ENCODE measurements at regions not wholly inside any gene's neighbourhood (a gene's known extent, or its start where the extent isn't known, plus 50 kb on each side); places are given as distances from the start of the nearest gene placed in this dataset.
"Not testable (repeated sequence)": the region's sequence is repeated elsewhere in the genome, so short reads cannot be mapped to it uniquely, and the experiment has no call there.

- DNase-seq (ENCODE audit: low spot score) = peak; percentile 58
Observed at GRCh38 chr3:177358091-177358976, 161.1 kb upstream of the TBL1XR1 start.

- DNase-seq (ENCODE audit: low spot score) = peak; percentile 56
Observed at GRCh38 chr3:177358977-177359592, 161.8 kb upstream of the TBL1XR1 start.

DNA sequence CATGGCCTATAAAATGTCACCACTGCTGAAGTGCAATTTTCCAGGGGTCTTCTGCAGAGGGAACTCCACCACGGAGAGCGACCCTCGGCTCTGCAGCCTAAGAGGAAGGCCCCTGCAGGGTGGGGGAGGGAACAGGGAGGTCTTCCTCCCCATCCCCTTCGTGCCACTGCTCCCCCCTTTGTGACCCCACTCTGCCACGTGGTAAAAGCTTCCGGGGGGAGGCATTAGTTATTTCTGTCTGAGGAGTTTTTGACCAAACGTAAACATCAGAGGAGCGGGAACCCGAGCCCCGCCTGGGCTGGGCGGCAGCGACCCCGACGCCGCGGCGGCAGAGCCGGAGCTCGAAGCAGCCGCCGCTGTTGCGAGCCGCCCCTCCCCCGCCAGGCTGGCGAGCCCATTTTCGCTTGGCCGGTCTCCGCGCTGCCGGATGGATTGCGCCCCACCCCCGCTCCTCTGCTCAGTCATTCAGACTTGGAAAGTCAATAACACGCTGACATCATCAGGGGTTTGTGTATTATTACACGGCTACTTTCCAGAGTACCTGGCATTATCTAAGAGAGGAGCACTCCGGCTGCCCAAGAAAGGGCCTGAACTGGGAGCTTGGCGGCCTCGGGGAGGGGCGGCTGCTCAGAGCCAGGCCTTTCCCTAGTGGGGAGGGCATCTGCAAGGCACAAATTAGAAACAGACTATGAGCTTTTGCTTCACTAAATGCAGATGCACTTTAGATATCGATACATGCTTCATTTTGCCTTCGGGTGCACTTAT, 162.5 kb upstream of the TBL1XR1 start:
- peak; percentile 97 for DNase-seq (ENCODE audit: low spot score)

DNA sequence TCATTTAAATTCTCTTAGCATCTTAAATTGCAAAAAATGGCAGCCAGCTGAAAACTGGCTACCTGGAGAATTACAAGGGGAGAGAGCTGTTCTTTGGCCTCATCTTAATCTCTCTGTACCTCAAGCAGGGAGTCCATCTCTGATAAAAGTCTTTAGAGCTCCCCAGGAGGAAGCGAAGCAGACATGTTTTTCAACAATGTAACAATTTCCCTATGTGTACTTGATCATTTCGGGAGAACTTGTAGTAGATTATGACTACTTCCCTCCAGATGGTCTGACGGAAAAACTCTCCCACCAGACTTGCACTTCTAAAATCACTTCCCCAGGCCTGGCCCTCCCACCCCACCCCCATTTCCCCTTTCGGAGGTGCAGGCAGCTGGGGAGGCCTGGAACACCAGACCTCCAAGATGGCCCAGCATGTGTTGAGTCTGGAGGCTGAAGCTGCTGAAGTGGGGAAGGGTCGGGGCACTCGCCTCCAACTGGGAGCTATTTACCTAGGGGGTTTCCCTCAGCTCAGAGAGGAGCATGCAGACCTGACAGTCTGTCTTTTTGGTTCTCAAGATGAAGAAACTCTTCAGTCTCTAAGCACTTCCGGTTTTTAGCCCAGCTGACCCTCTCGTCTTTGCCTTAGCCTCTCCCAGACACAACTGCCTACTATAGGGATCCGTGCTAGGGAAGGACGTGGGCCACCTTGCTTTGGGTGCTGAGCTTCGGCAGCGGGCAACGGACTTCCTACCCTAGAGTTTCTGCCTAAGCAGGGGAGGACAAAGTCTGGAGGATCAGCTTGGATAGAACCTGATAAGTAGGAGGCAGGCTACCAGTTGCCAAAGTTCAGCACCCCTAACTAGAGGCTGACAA, 164.0 kb upstream of the TBL1XR1 start:
- no peak for DNase-seq (ENCODE audit: low spot score)

DNA sequence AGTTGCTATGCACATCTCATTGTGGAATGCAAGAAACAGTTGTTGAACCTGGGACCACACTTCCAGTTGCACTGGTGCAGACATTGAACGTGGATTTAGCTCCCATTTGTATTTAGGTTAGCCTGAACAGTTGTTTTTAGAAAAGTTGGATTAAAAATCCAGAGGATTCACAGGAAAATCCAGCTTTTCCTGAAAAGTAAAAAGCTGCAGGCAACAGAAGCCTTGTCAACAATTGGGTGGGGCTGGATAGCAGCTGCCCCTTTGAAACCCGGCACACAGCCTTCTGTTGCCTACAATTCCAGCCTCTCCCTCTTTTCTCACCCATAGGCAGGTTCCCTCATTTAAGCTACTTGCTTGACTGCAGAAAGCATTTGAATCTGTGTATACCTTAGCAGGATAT, 165.3 kb upstream of the TBL1XR1 start:
- DNase-seq (ENCODE audit: low spot score) = no peak

DNA sequence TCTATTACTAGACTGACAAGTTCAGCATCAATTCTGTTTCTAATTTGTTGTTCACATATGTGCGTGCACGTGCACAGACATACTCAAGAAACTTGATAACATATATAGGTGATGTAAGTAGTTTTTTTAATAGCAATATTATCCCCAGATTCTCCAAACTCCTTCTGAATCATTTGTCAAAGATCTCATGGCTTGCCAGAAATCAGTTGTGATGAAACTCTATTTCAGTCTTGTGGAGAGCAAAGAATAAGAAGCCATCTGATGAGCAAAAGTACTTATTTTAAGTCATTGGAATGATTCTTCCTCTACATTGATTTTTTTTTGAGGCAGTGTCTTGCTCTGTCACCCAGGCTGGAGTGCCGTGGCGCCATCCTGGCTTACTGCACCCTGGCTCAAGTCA, 167.0 kb upstream of the TBL1XR1 start:
- DNase-seq (ENCODE audit: low spot score) = no peak

DNA sequence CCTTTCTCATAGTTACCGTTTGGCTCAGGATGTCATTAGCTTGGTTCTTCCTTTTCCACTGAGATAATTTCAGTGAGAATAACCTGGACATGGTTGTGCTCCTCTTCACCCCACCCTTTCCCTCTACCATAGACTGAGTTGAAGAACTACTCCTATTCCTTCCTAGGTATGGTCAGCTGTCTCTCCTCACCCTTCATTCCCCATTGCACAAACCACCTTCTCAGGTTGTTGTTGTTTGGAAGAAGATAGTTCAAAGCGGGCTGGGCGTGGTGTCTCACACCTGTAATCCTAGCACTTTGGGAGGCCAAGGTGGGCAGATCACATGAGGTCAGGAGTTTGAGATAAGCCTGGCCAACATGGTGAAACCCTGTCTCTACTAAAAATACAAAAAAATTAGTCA, 168.0 kb upstream of the TBL1XR1 start:
- DNase-seq (ENCODE audit: low spot score) = not testable (repeated sequence)

- no peak for DNase-seq (ENCODE audit: low spot score)
Observed at GRCh38 chr3:177367788-177368187, 170.5 kb upstream of the TBL1XR1 start.

GRCh38 chr3:177370246-177370822, 173.1 kb upstream of the TBL1XR1 start:
- DNase-seq (ENCODE audit: low spot score) = no peak

GRCh38 chr3:177371146-177371545, 173.9 kb upstream of the TBL1XR1 start:
- no peak for DNase-seq (ENCODE audit: low spot score)

DNA sequence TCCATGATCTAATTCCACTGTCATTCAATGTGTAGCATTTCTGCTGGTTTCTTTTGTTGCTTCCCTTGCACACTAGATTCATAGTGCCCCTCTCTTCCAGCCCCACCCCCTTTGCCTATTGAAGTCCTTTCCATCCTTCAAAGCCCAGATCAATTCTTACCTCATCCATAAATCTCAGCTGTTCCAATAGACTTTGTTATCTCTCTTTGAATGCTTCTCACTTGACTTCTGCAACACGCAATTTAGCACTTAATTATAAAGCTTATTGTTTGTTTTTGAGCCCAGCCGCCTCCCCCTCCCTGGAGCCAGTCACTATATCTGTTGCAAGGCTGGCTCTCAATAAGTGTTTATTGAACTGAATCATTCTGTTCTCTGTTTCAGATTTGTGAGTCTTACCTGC, 174.6 kb upstream of the TBL1XR1 start:
- no peak for DNase-seq (ENCODE audit: low spot score)

DNA sequence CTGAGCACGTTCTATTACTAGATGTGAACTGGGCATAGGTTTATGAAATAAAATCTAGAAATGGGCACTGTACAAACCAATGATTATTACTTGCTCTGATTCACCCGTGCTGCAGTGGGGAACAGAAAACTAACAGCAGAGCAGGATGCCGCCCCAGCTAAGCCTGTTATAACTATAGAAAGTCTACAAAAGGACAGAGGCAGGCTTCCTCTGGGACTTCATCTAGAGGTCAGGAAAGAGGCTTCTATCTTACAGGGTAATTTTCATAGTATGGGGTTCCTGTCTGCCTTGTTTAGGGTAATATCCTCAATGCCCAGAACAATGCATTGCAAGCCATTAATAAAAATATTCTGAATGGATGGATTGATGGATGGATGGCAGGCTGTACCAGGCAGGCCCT, 177.0 kb upstream of the TBL1XR1 start:
- no peak for DNase-seq (ENCODE audit: low spot score)

DNA sequence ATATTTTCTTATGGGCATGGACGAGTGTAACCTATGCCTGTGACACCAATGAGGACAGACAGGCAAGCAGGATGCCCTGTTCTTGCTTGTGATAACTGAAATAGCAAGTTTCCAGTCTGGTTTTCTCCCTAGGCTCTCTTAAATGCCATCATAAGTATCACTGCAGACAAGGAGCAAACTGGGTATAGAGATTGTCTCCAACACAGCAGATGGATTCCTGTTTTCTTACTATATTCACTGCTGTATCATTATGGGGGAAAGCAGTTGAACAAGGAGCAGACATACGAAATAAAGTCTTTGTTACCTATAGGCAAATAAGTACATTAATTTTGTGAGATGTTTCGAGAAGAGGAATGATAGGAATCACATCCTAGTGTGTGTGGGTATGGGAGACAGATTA, 178.0 kb upstream of the TBL1XR1 start:
- DNase-seq (ENCODE audit: low spot score) = no peak

DNA sequence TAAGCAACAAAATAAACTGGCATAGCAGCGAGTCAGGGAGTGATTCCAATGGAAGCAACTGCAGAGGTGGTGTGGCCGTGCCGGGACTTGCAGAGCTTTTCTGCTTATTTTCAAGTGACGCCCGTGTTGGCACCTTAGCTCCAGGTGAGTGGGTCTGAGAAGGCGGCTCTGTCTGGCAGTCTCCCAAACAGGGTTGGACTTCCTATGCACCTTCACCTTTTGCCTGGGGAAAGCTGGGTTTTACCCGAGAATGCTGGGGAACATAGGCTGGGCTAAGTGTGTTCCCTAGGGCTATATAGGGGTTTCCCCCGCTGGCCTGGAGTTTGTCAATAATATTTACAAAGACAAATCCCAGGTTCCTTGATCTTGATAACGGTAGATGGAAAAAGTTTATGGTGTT, 179.9 kb upstream of the TBL1XR1 start:
- DNase-seq (ENCODE audit: low spot score) = no peak

DNA sequence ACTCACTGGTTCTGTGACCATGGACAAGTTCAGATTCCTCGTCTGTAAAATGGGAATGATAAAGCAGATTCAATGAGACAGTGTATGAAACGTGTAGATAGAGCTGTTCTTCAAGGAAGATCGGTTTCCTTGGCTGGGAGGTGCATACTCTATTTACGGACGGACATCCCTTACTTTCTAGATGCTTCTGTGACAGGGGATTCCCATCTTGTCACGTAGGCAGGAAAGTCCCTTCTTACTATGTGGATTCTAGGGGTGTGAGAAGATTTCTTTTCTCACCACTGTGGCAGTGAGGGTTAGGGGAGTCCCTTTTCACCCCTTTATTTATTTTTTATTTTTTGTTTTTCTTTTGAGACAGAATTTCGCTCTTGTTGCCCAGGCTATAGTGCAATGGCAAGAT, 180.9 kb upstream of the TBL1XR1 start:
- no peak for DNase-seq (ENCODE audit: low spot score)

- no peak for DNase-seq (ENCODE audit: low spot score)
Observed at GRCh38 chr3:177379045-177379444, 181.8 kb upstream of the TBL1XR1 start.

DNA sequence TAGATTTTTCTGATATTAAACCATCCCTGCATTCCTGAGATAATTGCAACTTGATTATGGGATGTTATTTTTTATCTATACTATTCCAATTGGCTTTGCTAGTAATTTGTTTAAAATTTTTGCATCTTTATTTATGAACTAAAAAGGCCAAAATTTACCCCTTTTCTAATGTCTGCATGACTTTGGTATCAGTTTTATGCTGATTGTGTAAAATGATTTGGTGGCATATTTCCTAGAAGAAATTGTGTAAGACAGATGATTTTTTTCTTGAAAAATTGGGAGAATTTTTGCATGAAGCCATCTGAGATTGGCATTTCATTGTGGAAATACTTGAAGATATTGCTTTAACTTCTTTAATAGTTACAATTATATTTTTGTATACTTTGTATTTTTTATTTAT, 183.8 kb upstream of the TBL1XR1 start:
- no peak for DNase-seq (ENCODE audit: low spot score)

GRCh38 chr3:177382944-177383343, 185.7 kb upstream of the TBL1XR1 start:
- DNase-seq (ENCODE audit: low spot score) = no peak

DNA sequence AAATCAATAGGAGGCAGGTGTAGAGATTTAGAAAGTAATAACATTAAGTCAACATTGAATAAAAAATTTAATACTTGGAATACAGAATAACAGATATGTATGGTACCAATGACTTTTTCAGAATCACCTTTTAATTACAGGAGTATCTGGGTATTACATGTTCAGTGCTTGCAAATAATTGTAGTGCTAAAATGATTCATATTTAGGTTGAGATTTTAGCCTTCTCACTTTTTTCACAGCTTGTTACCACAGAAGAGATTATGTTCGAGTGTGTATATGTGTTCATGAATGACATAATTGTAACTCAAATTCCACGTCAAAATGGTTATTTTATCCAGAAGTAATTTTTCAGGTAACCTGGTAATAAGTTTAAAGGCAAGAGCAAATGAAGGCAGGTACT, 187.9 kb upstream of the TBL1XR1 start:
- DNase-seq (ENCODE audit: low spot score) = no peak

DNA sequence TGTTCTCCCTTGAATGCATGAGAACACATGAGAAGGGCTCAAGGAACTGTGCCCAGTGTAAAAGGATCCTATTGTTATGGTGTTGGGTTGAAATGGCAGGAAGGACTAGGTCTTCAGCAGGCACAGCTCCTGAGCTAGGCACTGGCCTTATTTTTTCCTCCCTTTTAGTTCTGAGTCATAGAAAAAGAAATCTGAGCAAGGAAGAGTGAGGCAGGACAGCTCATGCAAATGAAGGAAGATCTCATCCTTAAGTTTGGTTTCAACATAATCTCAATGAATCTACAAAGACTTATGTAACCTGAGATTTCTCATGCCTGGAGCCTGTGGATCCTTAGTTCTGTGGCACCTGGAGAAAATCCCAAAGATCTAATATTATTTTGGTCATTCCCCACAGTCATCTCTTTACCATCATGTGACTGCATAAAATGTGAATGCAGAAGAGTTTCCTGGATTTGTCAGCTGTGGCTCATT, 188.6 kb upstream of the TBL1XR1 start:
- no peak for DNase-seq (ENCODE audit: low spot score)

DNA sequence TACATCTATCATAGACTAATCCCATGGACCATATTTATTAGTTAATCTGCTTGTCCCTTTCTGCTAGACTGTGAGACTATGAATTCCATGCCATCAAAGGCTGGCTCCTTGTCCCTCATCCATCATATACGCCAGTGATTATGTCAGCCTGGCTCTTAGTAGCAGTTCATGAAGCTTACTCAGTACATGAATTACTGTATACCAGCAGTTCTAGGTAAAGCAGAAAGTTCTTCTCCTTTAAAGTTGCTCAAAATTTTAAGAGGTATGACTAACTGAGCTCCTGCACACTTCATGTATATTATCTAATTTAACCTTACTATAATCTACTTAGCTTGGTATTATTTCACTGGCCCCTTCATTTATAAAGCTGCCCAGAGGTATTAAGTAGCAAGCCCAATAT, 190.9 kb upstream of the TBL1XR1 start:
- DNase-seq (ENCODE audit: low spot score) = no peak

All from LoVo (cell line).